Large intestine (tissue), 3 donors: ENCODE measurements at regions not wholly inside any gene's neighbourhood (a gene's known extent, or its start where the extent isn't known, plus 50 kb on each side); places are given as distances from the start of the nearest gene placed in this dataset.

Experiments used
- DNase-seq, 2 donors: peaks; one replicate each; pipeline versions ENCODE4 v3.0.0 to v3.0.0-alpha.2; 2013
- H3K27ac ChIP-seq: one replicate; pipeline ENCODE4 v1.5.1; 2013; ENCODE audit warnings: low read length
- H3K27me3 ChIP-seq: 2 replicates; pipeline ENCODE4 v1.6.1; 2013; ENCODE audit warnings: low read length; ENCODE audit not compliant: control insufficient read depth, insufficient read depth
- H3K36me3 ChIP-seq: 2 replicates; pipeline ENCODE4 v1.6.1; 2013; ENCODE audit warnings: low read length; ENCODE audit not compliant: control insufficient read depth, insufficient read depth
- H3K4me1 ChIP-seq: one replicate; pipeline ENCODE4 v1.6.1; 2013; ENCODE audit warnings: low read length; ENCODE audit not compliant: control insufficient read depth, insufficient read depth
- H3K4me3 ChIP-seq: one replicate; pipeline ENCODE4 v1.5.1; 2013; ENCODE audit warnings: low read length
- H3K9me3 ChIP-seq: one replicate; pipeline ENCODE4 v1.6.1; 2013; ENCODE audit warnings: mild to moderate bottlenecking, low read depth, low read length, moderate library complexity; ENCODE audit not compliant: control insufficient read depth
- WGBS: methylation state at CpG from one replicate; pipeline ENCODE4 v1.1.5; 2013; ENCODE audit warnings: low lambda C conversion rate; ENCODE audit not compliant: insufficient coverage; 5-methylcytosine and 5-hydroxymethylcytosine counted together

DNA sequence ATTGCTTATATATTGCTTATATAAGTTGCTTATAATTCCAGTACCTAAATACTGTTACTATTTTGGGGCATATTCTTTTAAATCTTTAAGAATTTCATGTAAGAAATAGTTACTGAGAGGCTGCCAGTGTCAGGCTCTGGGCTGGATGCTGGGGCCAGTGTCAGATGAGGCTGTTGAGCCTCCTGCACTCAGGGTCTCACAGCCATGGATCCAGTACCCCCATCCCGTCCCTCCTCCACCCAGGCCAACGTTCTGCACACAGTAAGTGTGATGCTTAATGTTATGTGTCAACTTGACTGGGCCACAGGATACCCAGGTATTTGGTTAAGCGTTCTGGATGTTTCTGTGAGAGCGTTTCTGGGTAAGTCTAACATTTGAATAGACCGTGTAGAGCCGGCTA lies 119.5 kb upstream of the PMEPA1 start:
- DNase-seq: no peak
- Histone ChIP-seq H3K4me1 (no peaks in the 10 kb centered on the region), H3K36me3 (no peaks in the 10 kb centered on the region), H3K9me3 (no peaks in the 10 kb centered on the region), H3K27ac (no peak overlapping the region), H3K4me3 (no peak overlapping the region), H3K27me3 (no peaks in the 10 kb centered on the region)
- no CpG with 5 or more reads among the region's 6 CpGs for WGBS

DNA sequence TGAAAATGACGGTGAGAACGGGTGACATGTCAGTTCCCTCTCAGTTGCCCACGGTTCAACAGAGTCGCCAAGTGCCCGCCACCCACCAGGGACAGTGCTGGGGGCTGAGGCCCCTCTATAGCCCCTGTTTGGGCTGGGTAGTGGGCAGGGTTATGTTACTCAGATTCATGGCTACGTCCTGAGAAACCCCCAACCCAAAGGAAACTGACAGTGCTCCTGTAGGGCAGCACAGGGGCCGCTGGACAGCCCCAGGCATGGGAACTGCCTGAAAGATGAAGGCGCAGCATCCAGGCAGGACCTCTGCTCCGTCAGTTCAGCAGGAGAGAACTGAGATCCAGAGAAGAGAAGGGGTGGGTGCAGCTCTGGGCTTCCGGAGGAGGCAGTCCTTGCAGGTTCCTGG lies 118.9 kb upstream of the PMEPA1 start:
- no CpG with 5 or more reads among the region's 10 CpGs for WGBS
- no peak for DNase-seq
- Histone ChIP-seq H3K36me3 (no peaks in the 10 kb centered on the region), H3K9me3 (no peaks in the 10 kb centered on the region), H3K4me1 (no peaks in the 10 kb centered on the region), H3K27ac (no peak overlapping the region), H3K4me3 (no peak overlapping the region), H3K27me3 (no peaks in the 10 kb centered on the region)

DNA sequence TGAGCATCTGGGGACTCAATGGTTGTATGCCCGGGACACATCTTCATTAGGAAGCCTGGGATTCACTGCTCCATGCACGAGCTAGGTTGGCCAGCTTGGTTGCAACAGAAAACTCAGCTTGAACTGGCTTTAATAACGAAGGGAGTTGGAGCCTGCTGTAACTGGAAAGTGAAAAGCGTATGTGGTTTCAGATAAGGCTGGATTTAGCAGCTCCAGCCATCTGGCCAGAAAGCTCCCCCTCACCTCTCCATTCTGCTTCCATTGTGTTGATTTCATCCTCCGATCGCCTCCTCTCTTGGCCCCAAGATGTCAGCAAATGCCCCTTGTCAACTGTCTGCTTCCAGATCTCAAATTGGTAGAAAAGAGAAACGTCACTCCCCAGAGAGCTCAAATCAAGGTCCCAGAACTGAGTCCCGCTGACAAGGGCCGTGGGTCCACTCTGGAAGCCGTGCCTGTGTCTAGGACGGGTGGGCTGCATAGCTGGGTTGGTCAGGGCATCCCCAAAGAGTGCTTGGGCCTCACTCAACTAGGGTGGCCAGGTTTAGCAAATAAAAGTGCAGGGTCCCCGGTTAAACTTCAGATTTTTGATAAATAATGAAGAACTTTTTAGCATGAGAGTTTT lies 117.0 kb upstream of the PMEPA1 start:
- H3K27me3 ChIP-seq: no peaks in the 10 kb centered on the region

DNA sequence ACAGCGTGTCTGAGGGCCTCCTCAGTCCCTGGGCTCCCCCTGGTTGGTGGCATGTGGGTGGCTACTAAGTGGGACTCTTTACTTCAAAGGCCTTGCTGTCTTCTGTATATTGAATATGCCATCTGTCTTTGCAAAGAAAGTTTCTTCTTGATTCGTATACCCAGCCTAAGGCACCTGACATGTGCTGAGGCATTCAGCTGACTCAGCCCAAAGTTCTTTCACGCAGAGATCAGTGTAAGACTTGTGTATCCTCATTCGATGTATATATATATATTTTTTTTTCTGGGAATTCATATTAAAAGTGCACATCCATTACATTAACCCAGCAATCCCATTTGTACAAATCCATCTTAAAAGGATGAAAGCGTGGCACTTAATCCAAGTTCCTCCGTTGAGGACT lies 115.1 kb upstream of the PMEPA1 start:
- WGBS: 100% methylated on average over 1 of the region's 6 CpGs

More for the DNA sequence above, 117.0 kb upstream of the PMEPA1 start:
- no peaks in the 10 kb centered on the region for H3K36me3 ChIP-seq
- H3K4me1 ChIP-seq: no peaks in the 10 kb centered on the region
- no peak for DNase-seq
- no peaks in the 10 kb centered on the region for H3K9me3 ChIP-seq
- no peak overlapping the region for H3K4me3 ChIP-seq
- WGBS: 70% methylated on average over 2 of the region's 12 CpGs
- H3K27ac ChIP-seq: no peak overlapping the region

DNA sequence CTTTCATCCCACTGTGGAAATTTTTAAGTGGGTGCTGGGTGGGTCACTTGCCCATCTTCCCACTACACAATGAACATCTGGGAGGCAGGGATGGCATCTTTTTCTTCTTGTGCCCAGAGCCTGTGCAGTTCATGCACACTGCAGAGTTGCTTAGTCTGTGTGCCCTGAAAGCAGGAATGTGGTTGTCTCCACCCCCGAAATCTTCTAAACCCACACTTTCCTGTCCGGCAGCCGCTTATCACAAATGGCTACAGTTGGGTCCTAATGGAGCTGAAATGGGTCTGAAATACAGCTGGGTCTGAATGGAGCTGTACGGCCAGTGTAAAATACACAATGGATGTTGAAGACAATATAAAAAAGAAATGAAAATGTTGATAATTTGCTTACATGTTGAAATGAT lies 112.1 kb upstream of the PMEPA1 start:
- Histone ChIP-seq H3K36me3 (no peaks in the 10 kb centered on the region), H3K27ac (no peak overlapping the region), H3K4me1 (no peaks in the 10 kb centered on the region), H3K4me3 (no peak overlapping the region), H3K9me3 (no peaks in the 10 kb centered on the region), H3K27me3 (peaks cover 7% of the 10 kb centered on the region)
- 40% methylated on average over 1 of the region's 4 CpGs for WGBS
- no peak for DNase-seq

More for the DNA sequence above, 115.1 kb upstream of the PMEPA1 start:
- Histone ChIP-seq H3K9me3 (no peaks in the 10 kb centered on the region), H3K27me3 (peaks cover 3% of the 10 kb centered on the region), H3K4me3 (no peak overlapping the region), H3K27ac (no peak overlapping the region), H3K4me1 (no peaks in the 10 kb centered on the region), H3K36me3 (no peaks in the 10 kb centered on the region)
- no peak for DNase-seq

DNA sequence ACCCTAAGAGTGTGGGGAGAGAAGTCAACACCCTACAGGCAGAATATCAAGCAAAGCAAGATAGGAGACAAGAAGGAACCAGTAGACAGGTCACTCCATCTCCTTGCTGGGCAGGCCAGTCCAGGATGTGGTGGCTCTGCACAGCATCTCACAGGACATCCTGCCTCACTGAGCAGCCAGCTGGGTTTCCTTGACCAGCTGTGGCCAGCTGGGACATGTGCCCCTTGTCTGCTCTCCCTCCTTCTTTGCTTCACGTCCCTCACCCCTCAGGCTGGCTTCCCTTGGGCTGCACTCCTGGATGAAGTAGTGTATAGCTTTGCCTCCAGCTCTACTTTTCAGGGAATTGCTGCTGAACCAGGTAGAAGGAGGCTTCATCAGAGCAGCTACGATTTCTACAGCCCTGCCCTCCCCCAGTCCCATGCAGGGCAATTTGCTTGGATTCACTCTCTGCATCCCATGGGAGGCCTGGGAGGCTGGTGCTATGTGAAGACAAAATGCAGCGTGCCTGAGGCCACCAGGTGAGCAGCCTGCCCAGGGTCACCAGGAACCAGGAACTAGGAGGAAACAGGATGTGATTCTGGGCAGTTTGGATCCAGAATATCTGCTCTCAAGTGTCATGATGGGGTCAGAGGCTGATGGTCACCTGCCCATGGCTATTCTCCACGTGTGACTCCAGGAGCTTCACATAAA lies 110.0 kb upstream of the PMEPA1 start:
- WGBS: no CpG with 5 or more reads among the region's 4 CpGs
- Histone ChIP-seq H3K4me1 (no peaks in the 10 kb centered on the region), H3K36me3 (no peaks in the 10 kb centered on the region)

DNA sequence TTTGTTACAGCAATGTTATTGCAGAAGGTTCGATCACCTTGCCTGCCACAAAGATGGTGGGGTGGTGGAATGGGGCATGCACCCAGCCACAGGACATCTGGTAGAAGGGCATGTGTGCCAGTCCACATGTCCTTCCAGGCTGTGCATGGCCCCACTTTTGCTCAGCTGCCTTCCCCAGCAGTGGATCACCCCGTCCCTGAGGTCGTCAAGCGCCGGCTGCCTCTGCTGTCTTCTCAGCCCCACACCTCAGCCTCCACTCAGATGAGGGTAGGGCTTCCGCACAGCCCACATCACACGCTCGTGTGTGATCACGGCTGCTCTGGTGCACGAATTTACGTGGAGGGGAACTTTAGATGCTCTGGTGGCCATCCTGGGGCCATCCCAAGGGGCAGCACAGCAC lies 109.5 kb upstream of the PMEPA1 start:
- no CpG with 5 or more reads among the region's 11 CpGs for WGBS

More for the DNA sequence above, 110.0 kb upstream of the PMEPA1 start:
- Histone ChIP-seq H3K9me3 (no peaks in the 10 kb centered on the region), H3K4me3 (no peak overlapping the region), H3K27ac (no peak overlapping the region), H3K27me3 (peaks cover 7% of the 10 kb centered on the region)
- DNase-seq: no peak

DNA sequence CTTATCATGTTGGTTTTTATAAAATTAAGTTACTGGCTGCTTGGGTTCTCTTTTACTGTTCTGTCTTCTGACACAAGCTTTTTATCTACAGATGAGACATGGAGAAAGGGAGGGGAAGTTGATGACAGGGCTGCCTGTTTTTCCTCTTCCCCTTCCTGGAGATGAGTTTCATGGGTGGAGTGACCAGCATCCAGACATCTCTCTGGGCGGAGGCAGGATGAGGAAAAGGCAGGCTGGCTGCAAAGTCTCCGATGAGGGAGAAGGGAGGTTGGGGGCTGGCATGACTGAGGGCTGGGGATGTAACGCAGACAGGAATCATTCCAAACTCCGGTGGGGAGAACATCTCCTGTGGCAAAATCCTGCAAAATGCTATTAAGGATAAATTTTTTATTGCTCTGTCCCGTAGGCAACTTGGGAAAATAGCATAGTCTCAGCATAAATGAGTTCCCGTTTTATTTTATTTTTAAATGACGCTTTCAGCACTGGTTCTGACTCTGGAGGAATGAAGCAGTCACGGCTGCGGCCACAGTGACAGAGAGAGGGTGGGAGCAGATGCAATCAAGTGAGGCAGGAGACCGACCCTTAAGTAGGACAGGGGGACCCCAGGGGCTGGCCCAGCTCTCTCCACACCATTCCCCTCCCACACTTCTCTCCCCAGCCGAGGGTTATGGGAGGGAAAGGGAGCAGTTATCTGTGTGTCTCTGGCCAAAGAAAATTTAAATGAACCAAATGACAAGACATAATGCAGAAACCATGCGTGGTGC lies 108.8 kb upstream of the PMEPA1 start:
- DNase-seq: no peak
- Histone ChIP-seq H3K27me3 (peaks cover 7% of the 10 kb centered on the region), H3K9me3 (no peaks in the 10 kb centered on the region), H3K36me3 (no peaks in the 10 kb centered on the region), H3K4me3 (no peak overlapping the region), H3K4me1 (no peaks in the 10 kb centered on the region), H3K27ac (no peak overlapping the region)
- WGBS: 80% methylated on average over 2 of the region's 12 CpGs

More for the DNA sequence above, 109.5 kb upstream of the PMEPA1 start:
- H3K4me1 ChIP-seq: no peaks in the 10 kb centered on the region
- H3K27ac ChIP-seq: no peak overlapping the region
- DNase-seq: no peak
- H3K9me3 ChIP-seq: no peaks in the 10 kb centered on the region
- no peaks in the 10 kb centered on the region for H3K36me3 ChIP-seq
- peaks cover 7% of the 10 kb centered on the region for H3K27me3 ChIP-seq
- no peak overlapping the region for H3K4me3 ChIP-seq

DNA sequence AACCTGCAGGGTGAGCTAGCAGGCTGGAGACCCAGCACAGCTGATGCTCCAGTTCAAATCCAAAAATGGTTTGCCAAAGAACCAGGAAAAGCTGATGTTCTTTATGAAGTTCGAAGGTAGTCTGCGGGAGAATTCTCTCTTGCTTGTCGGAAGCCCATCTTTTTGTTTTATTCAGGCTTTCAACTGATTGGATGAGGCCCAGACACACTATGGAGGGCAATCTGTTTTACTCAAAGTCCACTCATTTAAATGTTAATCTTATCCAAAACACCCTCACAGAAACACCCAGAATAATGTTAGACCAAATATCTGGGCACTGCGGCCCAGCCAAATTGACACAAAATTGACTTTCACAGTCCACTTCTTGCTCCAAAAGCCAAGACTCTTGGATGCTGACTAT lies 105.6 kb upstream of the PMEPA1 start:
- WGBS: 100% methylated on average over 3 of the region's 4 CpGs
- Histone ChIP-seq H3K36me3 (no peaks in the 10 kb centered on the region), H3K4me3 (no peak overlapping the region), H3K9me3 (no peaks in the 10 kb centered on the region), H3K27me3 (peaks cover 4% of the 10 kb centered on the region), H3K4me1 (peaks cover 10% of the 10 kb centered on the region), H3K27ac (no peak overlapping the region)
- no peak for DNase-seq

DNA sequence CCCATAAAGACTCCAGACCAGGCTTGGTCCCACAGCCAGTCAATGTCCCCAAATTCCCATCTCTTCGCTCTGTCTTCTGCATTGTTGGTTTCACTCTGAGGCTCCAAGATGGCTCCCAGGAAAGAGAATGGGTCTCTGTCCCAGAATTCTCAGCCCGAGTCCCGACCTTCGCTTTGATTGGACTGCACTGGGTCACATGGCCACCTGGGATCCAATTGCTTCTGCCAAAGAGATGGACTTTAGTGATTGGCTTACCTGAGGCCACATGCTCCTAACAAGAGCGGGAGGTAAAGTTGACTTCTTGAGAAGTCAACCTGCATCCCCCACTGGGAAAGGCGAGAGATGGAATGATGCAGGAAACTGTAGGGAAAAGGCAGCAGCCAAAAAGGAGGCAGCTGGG lies 104.7 kb upstream of the PMEPA1 start:
- H3K36me3 ChIP-seq: no peaks in the 10 kb centered on the region
- H3K27me3 ChIP-seq: peaks cover 2% of the 10 kb centered on the region
- peaks cover 10% of the 10 kb centered on the region for H3K4me1 ChIP-seq
- DNase-seq: no peak
- no peak overlapping the region for H3K4me3 ChIP-seq
- no CpG with 5 or more reads among the region's 6 CpGs for WGBS
- H3K27ac ChIP-seq: no peak overlapping the region
- H3K9me3 ChIP-seq: no peaks in the 10 kb centered on the region
